OCI-LY3 (cell line): ENCODE measurements at regions not wholly inside any gene's neighbourhood (a gene's known extent, or its start where the extent isn't known, plus 50 kb on each side); places are given as distances from the start of the nearest gene placed in this dataset.

Experiments used
- CTCF ChIP-seq: fragments of 200-600, 300-600 bp; sonication (generic); IDR thresholded peaks from 2 replicates; pipeline ENCODE4 v1.5.1; 2014; ENCODE audit warnings: antibody characterized with exemption, low read length, low read depth
- EZH2phosphoT487 ChIP-seq: fragments of 200-600 bp; shearing (Covaris generic); IDR thresholded peaks from 2 replicates; pipeline ENCODE4 v1.6.1; 2018; ENCODE audit warnings: antibody characterized with exemption, mixed run types, low read depth

GRCh38 chr1:81113688-81114087 is 687.0 kb upstream of the ADGRL2 start:
- TF ChIP-seq CTCF (no peak), EZH2phosphoT487 (no peak)
